Activated CD4-positive, alpha-beta T cell treated with anti-CD3 and anti-CD28 coated beads, Interleukin-2, amount 10 ng/mL, durations not matched to agents 24 days and 14 days (primary cell): ENCODE measurements at regions not wholly inside any gene's neighbourhood (a gene's known extent, or its start where the extent isn't known, plus 50 kb on each side); places are given as distances from the start of the nearest gene placed in this dataset.
"Not testable (repeated sequence)": the region's sequence is repeated elsewhere in the genome, so short reads cannot be mapped to it uniquely, and the experiment has no call there.

Experiments
- DNase-seq: peaks from one replicate; pipeline ENCODE4 v3.0.0; 2022
- H3K27ac Mint-ChIP-seq: one replicate; pipeline ENCODE4 v1.8.0; 2022; ENCODE audit warnings: mild to moderate bottlenecking, mixed read lengths
- H3K27me3 Mint-ChIP-seq: one replicate; pipeline ENCODE4 v1.8.0; 2022; ENCODE audit warnings: mixed read lengths
- H3K36me3 Mint-ChIP-seq: one replicate; pipeline ENCODE4 v1.8.0; 2022; ENCODE audit warnings: low read depth, mild to moderate bottlenecking, mixed read lengths
- H3K4me1 Mint-ChIP-seq: one replicate; pipeline ENCODE4 v1.8.0; 2021; ENCODE audit warnings: mixed read lengths
- H3K4me3 Mint-ChIP-seq: one replicate; pipeline ENCODE4 v1.8.0; 2022; ENCODE audit warnings: mild to moderate bottlenecking, moderate library complexity, mixed read lengths
- H3K9me3 Mint-ChIP-seq: one replicate; pipeline ENCODE4 v1.8.0; 2021; ENCODE audit warnings: mixed read lengths
- intact Hi-C: fragments of 100-400 bp; cut with micrococcal nuclease; formaldehyde crosslinking; loops from one replicate; pipeline ENCODE4 v1.15.1; 2023

DNA sequence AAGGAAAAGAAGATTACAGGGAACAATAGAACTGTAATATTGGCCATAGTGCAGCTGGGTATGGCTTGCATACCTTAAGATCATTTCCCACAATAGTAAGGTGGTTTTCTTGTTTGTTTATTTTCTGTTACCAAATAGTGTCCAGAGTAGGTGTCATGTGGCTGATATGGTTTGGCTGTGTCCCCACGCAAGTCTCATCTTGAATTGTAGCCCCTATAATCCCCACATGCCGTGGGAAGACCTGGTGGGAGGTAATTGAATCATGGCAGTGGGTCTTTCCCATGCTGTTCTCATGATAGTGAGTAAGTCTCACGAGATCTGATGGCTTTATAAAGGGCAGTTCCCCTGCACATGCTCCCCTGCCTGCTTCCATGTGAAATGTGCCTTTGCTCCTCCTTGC is 190.1 kb downstream of the ICOS start:
- DNase-seq = no peak
- Mint-ChIP-seq H3K36me3 (no peaks in the 10 kb centered on the region), H3K27ac (no peak overlapping the region), H3K9me3 (no peaks in the 10 kb centered on the region), H3K27me3 (peaks cover 18% of the 10 kb centered on the region), H3K4me3 (no peak overlapping the region), H3K4me1 (peaks cover 8% of the 10 kb centered on the region)
- intact Hi-C loops = no loop called here

DNA sequence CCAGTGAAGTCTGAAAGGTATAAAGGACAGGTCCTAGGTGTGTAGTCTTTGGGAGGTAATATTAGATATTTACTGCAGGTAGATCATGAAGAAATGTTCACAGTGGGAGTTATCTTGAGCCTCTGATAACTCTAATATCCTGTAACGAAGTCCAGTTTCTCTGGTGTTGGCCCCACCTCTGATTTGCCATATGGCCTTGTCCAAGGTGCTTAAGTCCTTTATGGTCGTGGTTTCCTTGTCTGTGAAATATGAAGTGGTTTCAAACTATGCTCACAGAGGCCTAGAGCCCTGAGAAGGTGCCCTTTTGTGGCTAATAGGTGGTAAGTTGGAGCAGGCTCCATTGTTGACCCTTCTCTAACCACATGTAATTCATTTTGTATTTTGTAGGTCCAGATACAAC is 190.7 kb downstream of the ICOS start:
- Mint-ChIP-seq H3K36me3 (no peaks in the 10 kb centered on the region), H3K9me3 (no peaks in the 10 kb centered on the region), H3K27me3 (peaks cover 14% of the 10 kb centered on the region), H3K4me3 (no peak overlapping the region), H3K27ac (no peak overlapping the region), H3K4me1 (peaks cover 8% of the 10 kb centered on the region)
- intact Hi-C loops = no loop called here
- DNase-seq = no peak

DNA sequence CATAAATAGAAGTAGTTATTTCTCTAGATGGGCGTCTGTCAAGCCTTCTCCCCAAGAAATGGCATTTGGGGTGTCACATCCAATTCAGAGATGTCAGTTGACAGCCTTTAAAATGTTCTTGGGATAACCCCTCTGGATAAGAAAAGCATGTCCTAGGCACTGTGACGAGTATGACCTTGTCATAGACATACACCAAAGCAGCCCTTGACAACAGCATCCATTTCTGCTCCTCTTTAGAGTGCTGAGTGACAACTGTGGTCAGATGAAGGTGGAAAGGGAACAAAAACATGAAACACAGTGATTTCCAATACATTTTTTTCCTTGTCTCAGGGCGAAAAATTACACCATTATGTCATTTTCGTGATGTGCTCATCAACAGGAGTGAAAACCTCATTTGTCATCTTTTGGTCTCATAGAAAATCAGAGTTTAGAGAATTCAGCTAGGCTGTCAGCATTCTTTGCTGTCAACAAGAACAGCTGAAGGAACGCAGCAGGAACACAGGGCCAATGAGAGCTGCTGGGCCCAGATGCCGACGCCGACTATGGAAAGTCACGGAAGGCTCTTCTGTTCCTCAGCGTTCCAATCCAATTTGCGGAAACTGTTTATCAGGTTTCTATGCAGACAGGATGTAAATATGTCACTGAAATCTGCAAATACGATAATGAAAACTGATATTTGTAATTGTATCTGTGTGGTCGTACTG is 193.2 kb downstream of the ICOS start:
- Mint-ChIP-seq H3K27ac (no peak overlapping the region), H3K9me3 (no peaks in the 10 kb centered on the region), H3K36me3 (no peaks in the 10 kb centered on the region), H3K27me3 (peaks cover 4% of the 10 kb centered on the region), H3K4me3 (no peak overlapping the region), H3K4me1 (peaks cover 8% of the 10 kb centered on the region)
- intact Hi-C loops = no loop called here
- DNase-seq = no peak

DNA sequence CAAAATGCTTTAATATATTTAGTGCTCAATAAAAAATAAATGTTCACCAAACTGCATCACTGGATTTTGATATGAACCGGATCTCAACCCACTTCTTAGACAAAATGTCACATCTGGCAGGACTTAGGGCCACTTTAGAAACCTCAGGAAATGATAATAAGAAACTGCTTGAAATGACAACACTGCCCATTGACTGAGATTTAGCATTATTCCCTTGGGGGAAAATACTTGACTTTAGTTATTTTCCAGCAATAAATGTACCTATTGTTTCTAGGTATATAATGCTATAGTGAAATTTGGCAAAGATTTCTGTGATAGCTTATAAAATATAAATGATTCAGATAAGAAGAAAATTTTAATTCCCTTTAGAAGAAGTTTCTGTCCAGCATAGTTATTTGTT is 195.1 kb downstream of the ICOS start:
- Mint-ChIP-seq H3K27me3 (peaks cover 2% of the 10 kb centered on the region), H3K4me1 (peaks cover 5% of the 10 kb centered on the region)
- no peak for DNase-seq

DNA sequence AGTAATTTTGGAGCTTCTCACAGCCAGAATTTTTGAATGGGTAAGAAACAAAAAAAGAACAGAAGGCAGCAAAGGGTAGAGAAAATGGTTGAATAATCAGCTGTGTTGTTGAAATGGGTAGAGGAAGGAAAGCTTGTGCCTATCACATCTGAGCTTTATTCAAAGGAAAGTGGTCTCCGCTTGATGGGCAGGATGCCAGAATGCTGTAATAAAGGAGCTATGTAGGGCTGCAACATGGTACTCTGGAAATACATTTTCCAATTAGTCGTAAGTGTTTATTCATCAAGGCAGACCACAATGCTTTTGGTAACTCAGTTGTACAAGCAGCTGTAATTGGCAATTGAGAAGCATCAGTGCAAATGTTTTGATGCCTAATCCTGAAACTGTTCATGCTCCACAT is 196.9 kb downstream of the ICOS start:
- peaks cover 3% of the 10 kb centered on the region for H3K27me3 Mint-ChIP-seq
- intact Hi-C loops = no loop called here
- no peak overlapping the region for H3K27ac Mint-ChIP-seq
- no peaks in the 10 kb centered on the region for H3K36me3 Mint-ChIP-seq
- no peaks in the 10 kb centered on the region for H3K9me3 Mint-ChIP-seq
- H3K4me1 Mint-ChIP-seq = peaks cover 4% of the 10 kb centered on the region
- no peak for DNase-seq
- no peak overlapping the region for H3K4me3 Mint-ChIP-seq

More for the DNA sequence above, 195.1 kb downstream of the ICOS start:
- Mint-ChIP-seq H3K27ac (no peak overlapping the region), H3K36me3 (no peaks in the 10 kb centered on the region), H3K4me3 (no peak overlapping the region), H3K9me3 (no peaks in the 10 kb centered on the region)
- intact Hi-C loops = no loop called here

DNA sequence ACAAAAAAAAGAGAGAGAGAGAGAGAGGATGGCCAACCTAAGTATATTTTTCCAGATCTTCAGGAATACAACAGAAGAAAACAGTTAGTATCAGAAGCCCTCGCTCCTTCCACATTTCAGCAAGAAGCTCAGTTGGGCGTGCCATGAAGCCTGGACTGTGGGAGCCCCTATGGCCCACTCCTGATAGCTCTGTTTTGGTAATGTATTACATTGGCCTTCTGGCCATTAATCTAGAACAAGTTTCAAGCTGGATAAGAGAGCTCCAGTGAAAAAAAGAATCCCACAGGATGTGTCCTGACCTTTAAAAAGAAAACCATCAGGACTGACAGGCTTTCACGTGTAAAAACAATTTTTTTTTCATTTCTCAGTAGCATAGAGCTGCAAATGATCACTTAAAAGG is 197.9 kb downstream of the ICOS start:
- H3K36me3 Mint-ChIP-seq = no peaks in the 10 kb centered on the region
- H3K9me3 Mint-ChIP-seq = no peaks in the 10 kb centered on the region
- intact Hi-C loops = no loop called here
- no peak overlapping the region for H3K27ac Mint-ChIP-seq
- DNase-seq = no peak
- H3K27me3 Mint-ChIP-seq = peaks cover 3% of the 10 kb centered on the region
- H3K4me3 Mint-ChIP-seq = no peak overlapping the region
- peaks cover 4% of the 10 kb centered on the region for H3K4me1 Mint-ChIP-seq

DNA sequence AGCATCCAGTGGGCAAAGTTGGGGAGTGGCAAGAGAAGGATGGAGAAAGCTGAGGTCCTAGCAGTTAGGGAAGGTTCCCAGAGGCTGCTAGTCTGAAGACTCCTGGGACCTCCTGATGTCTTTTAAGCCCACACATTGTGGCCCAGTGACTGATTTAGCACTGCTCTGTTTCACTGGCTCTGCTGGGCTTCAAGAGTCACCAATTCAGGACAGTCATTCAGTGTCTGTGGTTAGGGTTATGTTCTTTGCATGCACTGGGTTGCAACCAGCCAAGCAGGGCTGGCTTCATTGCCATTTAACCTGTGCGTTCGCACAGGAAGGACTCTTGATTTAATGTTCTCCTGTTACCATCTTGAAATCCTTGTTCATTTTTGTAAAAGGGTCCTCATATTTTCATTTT is 199.2 kb downstream of the ICOS start:
- no peak overlapping the region for H3K4me3 Mint-ChIP-seq
- no peaks in the 10 kb centered on the region for H3K9me3 Mint-ChIP-seq
- no peaks in the 10 kb centered on the region for H3K36me3 Mint-ChIP-seq
- no peak for DNase-seq
- peaks cover 6% of the 10 kb centered on the region for H3K4me1 Mint-ChIP-seq
- H3K27me3 Mint-ChIP-seq = peaks cover 12% of the 10 kb centered on the region
- no peak overlapping the region for H3K27ac Mint-ChIP-seq
- intact Hi-C loops = no loop called here

DNA sequence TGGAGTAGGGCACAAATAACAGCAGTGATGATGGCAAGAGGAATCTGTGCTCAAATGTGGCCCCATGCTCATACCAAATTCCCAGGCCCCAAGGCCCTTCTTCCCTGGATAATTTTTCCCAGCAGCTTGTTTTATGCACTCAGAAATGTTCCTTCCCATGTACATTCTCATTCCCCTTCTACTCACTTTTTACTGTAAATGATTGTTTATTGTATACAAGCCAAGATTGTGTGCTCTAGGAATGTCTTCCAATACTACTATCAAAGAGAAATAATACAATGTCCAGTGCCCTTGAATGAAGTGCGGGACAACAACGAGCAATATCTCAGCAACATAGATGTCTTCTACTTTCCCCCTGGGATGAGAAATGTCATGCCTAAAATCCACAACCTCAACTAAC is 201.6 kb downstream of the ICOS start:
- Mint-ChIP-seq H3K27ac (no peak overlapping the region), H3K36me3 (no peaks in the 10 kb centered on the region), H3K27me3 (peaks cover 21% of the 10 kb centered on the region), H3K4me1 (peaks cover 6% of the 10 kb centered on the region), H3K9me3 (no peaks in the 10 kb centered on the region), H3K4me3 (no peak overlapping the region)
- intact Hi-C loops = no loop called here
- DNase-seq = no peak

DNA sequence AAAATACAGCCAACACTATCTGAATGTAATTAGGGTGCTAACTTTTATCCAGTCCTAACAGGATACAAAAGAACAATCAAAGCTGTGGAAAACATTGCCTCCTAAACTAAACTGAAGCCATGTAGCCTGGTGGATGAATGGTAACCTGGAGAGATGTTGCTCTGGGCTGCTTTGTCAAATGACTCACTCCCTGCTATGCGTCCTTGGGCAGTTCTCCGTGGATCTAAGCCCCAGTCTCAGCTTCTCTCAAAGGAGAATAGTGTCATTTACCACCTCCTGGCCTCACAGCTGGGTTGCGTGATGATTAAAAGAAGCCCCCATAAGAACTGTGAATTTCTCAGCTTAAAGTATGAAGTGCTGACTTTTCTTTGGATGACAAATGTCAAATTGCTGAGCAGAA is 203.7 kb downstream of the ICOS start:
- no peak for DNase-seq
- Mint-ChIP-seq H3K36me3 (no peaks in the 10 kb centered on the region), H3K27me3 (peaks cover 25% of the 10 kb centered on the region), H3K27ac (no peak overlapping the region), H3K4me3 (no peak overlapping the region), H3K9me3 (no peaks in the 10 kb centered on the region), H3K4me1 (peaks cover 9% of the 10 kb centered on the region)
- intact Hi-C loops = loop anchor here (10.0 kb wide), 2 partner anchors 115 to 185 kb away; no protein-coding TSS in a partner anchor

DNA sequence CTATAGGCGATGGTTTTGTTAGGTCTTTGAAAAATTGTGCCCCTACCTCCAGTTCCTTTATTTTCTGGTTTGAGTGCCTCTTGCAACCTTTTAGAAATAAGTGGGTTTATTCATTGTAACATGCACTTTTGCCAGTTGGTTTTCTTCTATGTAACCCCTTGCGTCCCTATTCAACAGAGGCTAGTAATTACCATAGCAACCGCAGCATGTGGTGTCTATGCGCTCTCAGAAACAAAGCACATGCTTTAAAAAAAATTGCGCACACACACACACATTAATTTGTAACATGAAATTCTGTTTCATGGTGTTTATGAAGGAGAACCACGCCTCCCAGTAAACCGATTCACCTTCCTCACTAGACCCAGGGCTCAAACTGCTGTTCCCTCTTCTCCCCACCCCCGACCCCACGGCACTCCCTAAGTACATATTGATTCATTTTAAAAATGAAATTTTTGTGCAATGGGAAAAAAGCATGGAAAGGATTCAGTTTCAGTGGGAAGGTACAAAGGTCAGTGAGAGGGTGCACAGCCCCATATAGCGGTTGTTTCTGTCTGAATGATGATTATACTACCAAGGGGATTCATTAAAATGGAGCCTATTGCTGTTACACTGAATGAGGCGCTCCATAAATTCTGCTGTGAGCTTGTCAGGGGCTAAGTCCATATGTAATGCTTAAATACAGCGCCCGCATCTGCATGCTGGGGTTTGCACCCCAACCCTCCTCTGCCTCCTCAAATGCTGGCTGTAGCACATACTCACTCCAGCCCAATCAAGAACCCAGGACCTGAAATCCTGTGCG is 206.9 kb downstream of the ICOS start:
- H3K9me3 Mint-ChIP-seq = no peaks in the 10 kb centered on the region
- intact Hi-C loops = loop anchor here (2.0 to 10.0 kb wide), 3 partner anchors 35 to 181 kb away; no protein-coding TSS in a partner anchor
- H3K27ac Mint-ChIP-seq = no peak overlapping the region
- peaks cover 15% of the 10 kb centered on the region for H3K4me1 Mint-ChIP-seq
- no peaks in the 10 kb centered on the region for H3K36me3 Mint-ChIP-seq
- H3K27me3 Mint-ChIP-seq = peaks cover 32% of the 10 kb centered on the region
- no peak for DNase-seq
- no peak overlapping the region for H3K4me3 Mint-ChIP-seq

DNA sequence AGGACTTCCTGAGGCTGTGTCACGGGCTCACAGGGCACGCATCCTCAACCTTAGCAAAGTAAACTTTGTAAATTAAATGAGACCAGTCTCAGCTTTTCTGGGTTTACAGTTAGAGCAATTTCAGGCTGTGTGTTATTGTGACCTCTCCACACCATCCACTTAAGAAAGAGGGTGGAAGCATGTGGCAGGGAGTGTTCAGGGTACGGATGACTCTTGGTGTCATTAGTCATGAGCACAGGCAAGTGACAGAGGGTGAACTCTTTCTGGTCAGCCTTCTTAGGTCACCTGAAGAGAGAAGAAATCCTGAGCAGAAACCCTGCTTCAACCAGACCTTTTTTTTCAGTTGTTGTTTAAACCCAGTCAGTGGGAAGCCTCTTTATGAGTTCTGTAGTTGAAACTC is 207.9 kb downstream of the ICOS start:
- Mint-ChIP-seq H3K4me3 (no peak overlapping the region), H3K36me3 (no peaks in the 10 kb centered on the region), H3K27me3 (peaks cover 39% of the 10 kb centered on the region), H3K4me1 (peaks cover 15% of the 10 kb centered on the region), H3K9me3 (no peaks in the 10 kb centered on the region), H3K27ac (no peak overlapping the region)
- DNase-seq = no peak
- intact Hi-C loops = loop anchor here (2.0 to 10.0 kb wide), 3 partner anchors 36 to 180 kb away; no protein-coding TSS in a partner anchor

DNA sequence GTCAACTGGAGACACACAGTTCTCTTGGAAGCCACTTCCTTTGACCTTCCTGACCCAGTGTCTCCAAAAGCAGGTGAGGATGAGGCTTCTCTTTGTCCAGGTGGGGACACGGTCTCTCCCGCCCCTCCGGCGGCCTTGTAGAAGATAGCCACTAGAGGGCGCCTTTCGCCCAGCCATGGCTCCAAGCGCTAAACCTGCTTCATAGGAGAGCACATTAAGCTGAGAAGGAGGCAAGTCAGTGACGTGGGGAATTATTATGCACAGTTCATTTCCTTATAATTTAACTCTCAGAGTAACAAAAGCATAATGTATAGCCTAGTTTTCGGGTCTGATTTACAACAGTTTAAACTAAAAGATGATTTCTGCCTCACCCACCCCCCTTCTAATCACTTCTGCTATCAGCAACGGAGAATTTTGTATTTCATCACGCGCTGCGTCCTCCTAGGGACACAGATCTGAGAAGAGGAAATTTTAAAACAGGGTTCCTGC is 208.7 kb downstream of the ICOS start:
- Mint-ChIP-seq H3K9me3 (no peaks in the 10 kb centered on the region), H3K4me1 (peaks cover 15% of the 10 kb centered on the region), H3K36me3 (no peaks in the 10 kb centered on the region), H3K27me3 (peaks cover 35% of the 10 kb centered on the region), H3K27ac (peak overlapping the region; percentile 26), H3K4me3 (peak overlapping the region; percentile 86)
- intact Hi-C loops = loop anchor here (1.0 to 10.0 kb wide), 4 partner anchors 33 to 179 kb away; no protein-coding TSS in a partner anchor
- peak; percentile 94 for DNase-seq

DNA sequence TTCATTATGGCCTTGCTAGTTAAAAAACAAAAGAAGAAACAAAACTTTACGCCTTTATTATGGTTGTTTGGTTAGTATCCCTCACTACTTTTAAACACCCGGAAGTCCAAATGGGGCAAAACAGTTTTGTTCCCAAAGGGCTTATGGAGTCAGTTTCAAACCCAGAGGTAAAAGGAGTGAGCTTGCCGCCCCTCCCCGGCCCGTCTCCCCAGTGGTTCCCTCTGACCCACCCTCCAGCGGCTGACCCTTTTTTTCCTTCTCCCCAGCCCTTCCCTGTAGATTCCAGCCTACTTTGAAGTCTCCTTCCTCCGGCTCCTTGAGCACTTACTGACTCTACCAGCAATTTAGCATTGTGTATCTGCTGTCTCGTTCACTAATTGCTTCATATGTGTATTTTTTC is 209.2 kb downstream of the ICOS start:
- peak; percentile 61 for DNase-seq
- peak overlapping the region; percentile 39 for H3K27ac Mint-ChIP-seq
- H3K9me3 Mint-ChIP-seq = no peaks in the 10 kb centered on the region
- H3K27me3 Mint-ChIP-seq = peaks cover 34% of the 10 kb centered on the region
- peak overlapping the region; percentile 86 for H3K4me3 Mint-ChIP-seq
- no peaks in the 10 kb centered on the region for H3K36me3 Mint-ChIP-seq
- intact Hi-C loops = loop anchor here (1.0 to 10.0 kb wide), 4 partner anchors 33 to 179 kb away; no protein-coding TSS in a partner anchor
- H3K4me1 Mint-ChIP-seq = peaks cover 13% of the 10 kb centered on the region

DNA sequence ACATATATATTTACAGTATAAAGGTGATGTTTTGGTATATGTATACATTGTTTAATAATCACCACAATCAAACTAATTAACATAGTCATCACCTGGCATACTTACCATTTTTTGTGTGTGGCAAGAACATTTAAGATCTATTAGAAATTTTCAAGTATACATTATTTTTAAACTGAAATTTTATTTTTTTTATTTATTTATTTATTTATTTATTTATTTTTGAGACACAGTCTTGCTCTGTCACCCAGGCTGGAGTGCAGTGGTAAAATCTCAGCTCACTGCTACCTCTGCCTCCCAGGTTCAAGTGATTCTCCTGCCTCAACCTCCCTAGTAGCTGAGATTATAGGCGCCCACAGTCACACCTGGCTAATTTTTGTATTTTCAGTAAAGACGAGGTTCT is 210.5 kb downstream of the ICOS start:
- not testable (repeated sequence) for H3K4me3 Mint-ChIP-seq, H3K9me3 Mint-ChIP-seq, H3K27ac Mint-ChIP-seq, DNase-seq, H3K36me3 Mint-ChIP-seq
- intact Hi-C loops = loop anchor here (10.0 kb wide), 2 partner anchors 108 to 178 kb away; no protein-coding TSS in a partner anchor
- peaks cover 36% of the 10 kb centered on the region for H3K27me3 Mint-ChIP-seq
- H3K4me1 Mint-ChIP-seq = peaks cover 13% of the 10 kb centered on the region
